H9 (cell line): ENCODE measurements at regions not wholly inside any gene's neighbourhood (a gene's known extent, or its start where the extent isn't known, plus 50 kb on each side); places are given as distances from the start of the nearest gene placed in this dataset.

Experiments
- DNase-seq: peaks from one replicate; pipeline ENCODE4 v3.0.0-alpha.2; 2017
- H2AFZ ChIP-seq: one replicate; pipeline ENCODE4 v1.6.1; 2013; ENCODE audit warnings: mild to moderate bottlenecking, low read length, control low read depth, moderate library complexity
- H2AK5ac ChIP-seq: 2 replicates; pipeline ENCODE4 v1.6.1; 2013; ENCODE audit warnings: low read length, control low read depth, mixed read lengths; ENCODE audit not compliant: insufficient read length
- H2BK120ac ChIP-seq: one replicate; pipeline ENCODE4 v1.6.1; 2013; ENCODE audit warnings: low read depth, mild to moderate bottlenecking, low read length, control low read depth, inconsistent platforms; ENCODE audit not compliant: poor library complexity, severe bottlenecking
- H2BK12ac ChIP-seq: 2 replicates; pipeline ENCODE4 v1.6.1; 2013; ENCODE audit warnings: low read length, control low read depth, mixed read lengths, low read depth; ENCODE audit not compliant: insufficient read length
- H2BK15ac ChIP-seq: 2 replicates; pipeline ENCODE4 v1.6.1; 2013; ENCODE audit warnings: low read depth, low read length, control low read depth
- H2BK20ac ChIP-seq: one replicate; pipeline ENCODE4 v1.6.1; 2013; ENCODE audit warnings: low read depth, mild to moderate bottlenecking, low read length, control low read depth, inconsistent platforms; ENCODE audit not compliant: poor library complexity, severe bottlenecking
- H2BK5ac ChIP-seq: 2 replicates; pipeline ENCODE4 v1.6.1; 2013; ENCODE audit warnings: low read length, control low read depth, mixed read lengths; ENCODE audit not compliant: insufficient read length
- H3K14ac ChIP-seq: 2 replicates; pipeline ENCODE4 v1.6.1; 2013; ENCODE audit warnings: low read length, control low read depth; ENCODE audit not compliant: insufficient read depth
- H3K18ac ChIP-seq: 2 replicates; pipeline ENCODE4 v1.6.1; 2013; ENCODE audit warnings: low read depth, mild to moderate bottlenecking, mixed read lengths, low read length, control low read depth; ENCODE audit not compliant: insufficient read length
- H3K23ac ChIP-seq: 2 replicates; pipeline ENCODE4 v1.6.1; 2013; ENCODE audit warnings: low read length, control low read depth, mixed read lengths, low read depth; ENCODE audit not compliant: insufficient read length
- H3K23me2 ChIP-seq: 2 replicates; pipeline ENCODE4 v1.6.1; 2013; ENCODE audit warnings: low read depth, mild to moderate bottlenecking, mixed read lengths, low read length, control low read depth; ENCODE audit not compliant: insufficient read length, poor library complexity, severe bottlenecking
- H3K27ac ChIP-seq: 2 replicates; pipeline ENCODE4 v1.5.1; 2013; ENCODE audit warnings: low read length, control low read depth, mixed read lengths, low read depth; ENCODE audit not compliant: insufficient read length
- H3K27me3 ChIP-seq: 2 replicates; pipeline ENCODE4 v1.6.1; 2013; ENCODE audit warnings: low read length, control low read depth, inconsistent platforms; ENCODE audit not compliant: insufficient read depth
- H3K4ac ChIP-seq: 2 replicates; pipeline ENCODE4 v1.6.1; 2013; ENCODE audit warnings: low read depth, mild to moderate bottlenecking, control low read depth, inconsistent platforms, low read length, moderate library complexity
- H3K4me1 ChIP-seq: 2 replicates; pipeline ENCODE4 v1.6.1; 2013; ENCODE audit warnings: low read length, control low read depth, inconsistent platforms; ENCODE audit not compliant: insufficient read depth
- H3K4me2 ChIP-seq: 2 replicates; pipeline ENCODE4 v1.6.1; 2013; ENCODE audit warnings: low read length, control low read depth, mixed read lengths; ENCODE audit not compliant: insufficient read length, insufficient read depth
- H3K56ac ChIP-seq: 2 replicates; pipeline ENCODE4 v1.6.1; 2013; ENCODE audit warnings: low read depth, mild to moderate bottlenecking, mixed read lengths, low read length, control low read depth; ENCODE audit not compliant: insufficient read length
- H3K79me1 ChIP-seq: 2 replicates; pipeline ENCODE4 v1.6.1; 2013; ENCODE audit warnings: low read depth, mild to moderate bottlenecking, moderate library complexity, low read length, control low read depth, inconsistent platforms; ENCODE audit not compliant: insufficient read depth, poor library complexity, severe bottlenecking
- H3K79me2 ChIP-seq: 2 replicates; pipeline ENCODE4 v1.6.1; 2013; ENCODE audit warnings: low read length, control low read depth, inconsistent platforms; ENCODE audit not compliant: insufficient read depth
- H3K9ac ChIP-seq: 2 replicates; pipeline ENCODE4 v1.6.1; 2013; ENCODE audit warnings: low read length, control low read depth, mixed read lengths; ENCODE audit not compliant: insufficient read length; ENCODE audit errors: extremely low read depth
- H3K9me3 ChIP-seq: one replicate; pipeline ENCODE4 v1.6.1; 2013; ENCODE audit warnings: low read depth, low read length, inconsistent platforms; ENCODE audit not compliant: control insufficient read depth
- H3T11ph ChIP-seq: one replicate; pipeline ENCODE4 v1.6.1; 2013; ENCODE audit warnings: mild to moderate bottlenecking, low read length, control low read depth, inconsistent platforms
- H4K20me1 ChIP-seq: one replicate; pipeline ENCODE4 v1.6.1; 2013; ENCODE audit not compliant: control insufficient read depth, insufficient read length, insufficient read depth
- H4K5ac ChIP-seq: 2 replicates; pipeline ENCODE4 v1.6.1; 2013; ENCODE audit warnings: low read depth, mild to moderate bottlenecking, mixed read lengths, low read length, control low read depth; ENCODE audit not compliant: insufficient read length
- H4K8ac ChIP-seq: replicated peaks from 2 replicates; pipeline ENCODE4 v1.6.1; 2013; ENCODE audit warnings: low read length, control low read depth, mixed read lengths, low read depth; ENCODE audit not compliant: insufficient read length
- H4K91ac ChIP-seq: 2 replicates; pipeline ENCODE4 v1.6.1; 2013; ENCODE audit warnings: low read depth, mild to moderate bottlenecking, moderate library complexity, mixed read lengths, low read length, control low read depth; ENCODE audit not compliant: insufficient read length
- H3K27ac Mint-ChIP-seq, 3 experiments: 2 replicates in 2 of 3; 3 replicates in 1 of 3; pipeline ENCODE4 v1.8.0; 2020 to 2021; ENCODE audit warnings: mixed read lengths in 3 of 3, mild to moderate bottlenecking in 1 of 3, moderate library complexity in 1 of 3
- H3K27me3 Mint-ChIP-seq: 2 replicates; pipeline ENCODE4 v1.8.0; 2021; ENCODE audit warnings: low read depth, mild to moderate bottlenecking, moderate library complexity, mixed read lengths
- H3K36me3 Mint-ChIP-seq, 3 experiments: 2 replicates in 2 of 3; 3 replicates in 1 of 3; pipeline ENCODE4 v1.8.0; 2020 to 2021; ENCODE audit warnings: low read depth in 3 of 3, mixed read lengths in 3 of 3; ENCODE audit not compliant: insufficient read depth in 1 of 3
- H3K4me1 Mint-ChIP-seq, 2 experiments: 2 replicates each; pipeline ENCODE4 v1.8.0; 2020; ENCODE audit warnings: mixed read lengths in 2 of 2
- H3K4me3 Mint-ChIP-seq, 2 experiments: 2 replicates in 1 of 2; 3 replicates in 1 of 2; pipeline ENCODE4 v1.8.0; 2020 to 2021; ENCODE audit warnings: mild to moderate bottlenecking in 2 of 2, mixed read lengths in 2 of 2, moderate library complexity in 1 of 2
- H3K9me3 Mint-ChIP-seq, 2 experiments: 2 replicates in 1 of 2; 3 replicates in 1 of 2; pipeline ENCODE4 v1.8.0; 2020; ENCODE audit warnings: mild to moderate bottlenecking in 2 of 2, mixed read lengths in 2 of 2, moderate library complexity in 1 of 2
- WGBS: extraction: QIAGEN DNeasy Blood & Tissue Kit; methylation state at CpG from one replicate; pipeline ENCODE4 v1.1.7; 2013; ENCODE audit warnings: missing lambda C conversion rate, low lambda C conversion rate, mixed read lengths; ENCODE audit not compliant: insufficient read length; ENCODE audit errors: extremely low coverage; 5-methylcytosine and 5-hydroxymethylcytosine counted together
- TF ChIP-seq, protein P1 (sequence below): fragments of 200-600 bp; sonication (generic); conservative IDR thresholded peaks from 3 replicates; pipeline ENCODE4 v1.8.0; 2021; ENCODE audit warnings: antibody characterized with exemption, mild to moderate bottlenecking

DNA sequence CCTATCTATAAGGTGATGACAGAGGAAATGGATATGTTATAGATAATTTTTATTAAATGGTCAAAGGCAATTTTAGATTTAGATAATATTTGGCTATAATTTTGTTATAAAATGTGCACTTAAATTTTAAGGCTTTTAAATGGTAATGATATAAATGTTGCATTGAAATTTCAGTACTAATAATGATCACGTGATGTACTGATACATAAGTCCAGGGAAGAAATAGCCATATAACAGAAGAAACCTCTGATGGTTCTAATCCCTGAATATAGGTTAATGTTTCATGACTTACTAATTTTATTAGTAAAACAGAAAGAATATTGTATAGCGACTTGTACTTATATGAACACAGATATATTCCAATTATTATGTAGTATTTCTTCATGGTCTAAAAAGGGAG lies 211.9 kb downstream of the SOCS6 start:
- peaks cover 2% of the 10 kb centered on the region; the same call in 1 of the 2 replicates for H3K27me3 Mint-ChIP-seq
- Histone ChIP-seq H2AFZ (no peak overlapping the region), H3K27me3 (no peaks in the 10 kb centered on the region), H2AK5ac (no peak overlapping the region), H3K9me3 (no peaks in the 10 kb centered on the region), H2BK12ac (no peak overlapping the region), H3K79me1 (no peaks in the 10 kb centered on the region), H3K4ac (no peak overlapping the region), H2BK20ac (no peak overlapping the region), H3K14ac (no peak overlapping the region), H2BK15ac (no peak overlapping the region), H4K91ac (no peak overlapping the region), H3K4me1 (no peaks in the 10 kb centered on the region), H4K8ac (no peak overlapping the region), H3K18ac (no peak overlapping the region), H3K27ac (no peak overlapping the region), H3K9ac (no peak overlapping the region), H4K5ac (no peak overlapping the region), H3K79me2 (no peaks in the 10 kb centered on the region), H3T11ph (no peak overlapping the region), H2BK120ac (no peak overlapping the region), H3K23me2 (no peaks in the 10 kb centered on the region), H2BK5ac (no peak overlapping the region), H3K23ac (no peak overlapping the region), H4K20me1 (no peaks in the 10 kb centered on the region), H3K56ac (no peak overlapping the region), H3K4me2 (no peak overlapping the region)
- H3K9me3 Mint-ChIP-seq, result no peaks in the 10 kb centered on the region
- H3K36me3 Mint-ChIP-seq, result no peaks in the 10 kb centered on the region
- no peak overlapping the region for H3K4me3 Mint-ChIP-seq
- no CpG with 5 or more reads among the region's 2 CpGs for WGBS
- no peak for DNase-seq
- TF ChIP-seq, protein P1, sequence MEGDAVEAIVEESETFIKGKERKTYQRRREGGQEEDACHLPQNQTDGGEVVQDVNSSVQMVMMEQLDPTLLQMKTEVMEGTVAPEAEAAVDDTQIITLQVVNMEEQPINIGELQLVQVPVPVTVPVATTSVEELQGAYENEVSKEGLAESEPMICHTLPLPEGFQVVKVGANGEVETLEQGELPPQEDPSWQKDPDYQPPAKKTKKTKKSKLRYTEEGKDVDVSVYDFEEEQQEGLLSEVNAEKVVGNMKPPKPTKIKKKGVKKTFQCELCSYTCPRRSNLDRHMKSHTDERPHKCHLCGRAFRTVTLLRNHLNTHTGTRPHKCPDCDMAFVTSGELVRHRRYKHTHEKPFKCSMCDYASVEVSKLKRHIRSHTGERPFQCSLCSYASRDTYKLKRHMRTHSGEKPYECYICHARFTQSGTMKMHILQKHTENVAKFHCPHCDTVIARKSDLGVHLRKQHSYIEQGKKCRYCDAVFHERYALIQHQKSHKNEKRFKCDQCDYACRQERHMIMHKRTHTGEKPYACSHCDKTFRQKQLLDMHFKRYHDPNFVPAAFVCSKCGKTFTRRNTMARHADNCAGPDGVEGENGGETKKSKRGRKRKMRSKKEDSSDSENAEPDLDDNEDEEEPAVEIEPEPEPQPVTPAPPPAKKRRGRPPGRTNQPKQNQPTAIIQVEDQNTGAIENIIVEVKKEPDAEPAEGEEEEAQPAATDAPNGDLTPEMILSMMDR, result no peak
- H3K4me1 Mint-ChIP-seq, result no peaks in the 10 kb centered on the region
- H3K27ac Mint-ChIP-seq, result no peak overlapping the region
